Common myeloid progenitor, CD34-positive (primary cell): ENCODE measurements at regions not wholly inside any gene's neighbourhood (a gene's known extent, or its start where the extent isn't known, plus 50 kb on each side); places are given as distances from the start of the nearest gene placed in this dataset.

ENCODE experiments used
- CTCF ChIA-PET: fragments of 350-600 bp; sonication (Branson Sonifier 250); formaldehyde crosslinking; loops from one replicate; lab custom pipeline; 2021; ENCODE audit warnings: antibody characterized with exemption; lab: Charles Lee
- POLR2A ChIA-PET: fragments of 350-600 bp; sonication (Branson Sonifier 250); formaldehyde crosslinking; loops from one replicate; lab custom pipeline; 2021; ENCODE audit warnings: antibody characterized with exemption; lab: Charles Lee
- DNase-seq, 3 donors: peaks; one replicate each; pipeline versions ENCODE4 v3.0.0 to v3.0.0-alpha.2; 2013
- H3K27ac ChIP-seq, 2 experiments: 1 replicate in 1 of 2; 2 replicates in 1 of 2; pipeline ENCODE4 v1.7.0; 2013; ENCODE audit warnings: inconsistent platforms in 2 of 2, low read length in 2 of 2, mild to moderate bottlenecking in 2 of 2, low read depth in 1 of 2, moderate library complexity in 1 of 2; ENCODE audit not compliant: severe bottlenecking in 2 of 2, insufficient read depth in 1 of 2, poor library complexity in 1 of 2
- H3K27me3 ChIP-seq, 5 experiments: replicated peaks in 2 of 5; 1 replicate in 3 of 5; 2 replicates in 2 of 5; pipeline versions ENCODE4 v1.6.1 to v1.7.0; 2013; ENCODE audit warnings: low read length in 4 of 5, mild to moderate bottlenecking in 2 of 5, moderate library complexity in 2 of 5, inconsistent platforms in 1 of 5; ENCODE audit not compliant: insufficient read depth in 5 of 5, control insufficient read depth in 4 of 5
- H3K36me3 ChIP-seq, 4 experiments: 1 replicate in 2 of 4; 2 replicates in 2 of 4; pipeline versions ENCODE4 v1.6.1 to v1.7.0; 2013; ENCODE audit warnings: low read length in 3 of 4, control low read depth in 1 of 4, mild to moderate bottlenecking in 1 of 4; ENCODE audit not compliant: control insufficient read depth in 4 of 4, insufficient read depth in 4 of 4
- H3K4me1 ChIP-seq, 4 experiments: 1 replicate in 3 of 4; 2 replicates in 1 of 4; pipeline versions ENCODE4 v1.6.1 to v1.7.1; 2013; ENCODE audit warnings: low read length in 3 of 4, mild to moderate bottlenecking in 3 of 4, control low read depth in 1 of 4, inconsistent platforms in 1 of 4, moderate library complexity in 1 of 4; ENCODE audit not compliant: control insufficient read depth in 4 of 4, insufficient read depth in 4 of 4; ENCODE audit errors: control extremely low read depth in 1 of 4
- H3K4me3 ChIP-seq, 7 experiments: 1 replicate in 4 of 7; 2 replicates in 3 of 7; pipeline versions ENCODE4 v1.5.1 to v1.7.0; 2013; ENCODE audit warnings: mild to moderate bottlenecking in 7 of 7, low read length in 6 of 7, moderate library complexity in 6 of 7, inconsistent platforms in 2 of 7, low read depth in 2 of 7, control low read depth in 1 of 7; ENCODE audit not compliant: insufficient read depth in 4 of 7, control insufficient read depth in 1 of 7; ENCODE audit errors: extremely low read depth in 1 of 7
- H3K9me3 ChIP-seq, 5 experiments: 1 replicate in 4 of 5; 2 replicates in 1 of 5; pipeline versions ENCODE4 v1.6.1 to v1.7.1; 2013; ENCODE audit warnings: low read length in 4 of 5, mild to moderate bottlenecking in 2 of 5, inconsistent platforms in 1 of 5, low read depth in 1 of 5, moderate library complexity in 1 of 5; ENCODE audit not compliant: control insufficient read depth in 4 of 5, insufficient read depth in 2 of 5; ENCODE audit errors: control extremely low read depth in 1 of 5
- WGBS: methylation state at CpG from one replicate; pipeline ENCODE4 v1.1.5; 2013; ENCODE audit not compliant: insufficient coverage; 5-methylcytosine and 5-hydroxymethylcytosine counted together

DNA sequence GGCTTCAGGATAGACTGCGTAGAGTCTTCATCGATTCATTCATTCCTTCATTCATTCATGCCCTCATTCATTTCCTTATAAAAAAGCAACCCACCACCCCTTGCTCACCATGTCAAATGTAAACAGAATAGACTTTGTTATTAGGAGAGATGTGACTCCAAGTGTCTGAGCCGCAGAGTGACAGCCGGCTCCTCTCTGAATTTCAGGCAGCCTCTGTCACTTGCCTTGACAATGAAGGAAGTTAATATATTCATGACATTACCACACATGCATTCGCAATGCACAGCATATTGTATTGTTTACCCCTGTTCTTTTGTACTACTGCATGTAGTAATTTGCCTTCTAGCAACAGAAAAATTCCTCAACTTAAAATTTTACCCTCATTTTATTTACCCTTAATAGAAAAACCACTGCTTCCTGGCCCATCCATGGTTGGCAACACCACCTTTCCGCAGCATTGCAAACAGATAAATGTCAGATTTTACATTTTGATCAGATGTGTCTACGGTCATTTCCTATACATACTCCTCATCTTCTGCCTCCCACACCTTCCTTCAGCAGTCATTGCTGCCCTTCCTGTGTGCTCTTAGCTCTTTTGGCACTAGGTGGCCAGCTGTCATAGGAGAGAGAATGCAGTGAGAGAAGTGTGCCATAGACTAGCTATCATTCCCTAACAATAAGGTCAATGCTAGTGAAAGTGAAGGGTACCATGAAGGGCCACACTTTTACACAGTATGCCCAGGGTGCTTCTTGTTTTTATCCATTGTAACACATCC lies 1090.8 kb downstream of the BCL11A start:
- Histone ChIP-seq H3K27me3 (no peaks in the 10 kb centered on the region), H3K27ac (no peak overlapping the region), H3K36me3 (no peaks in the 10 kb centered on the region), H3K4me1 (no peaks in the 10 kb centered on the region), H3K4me3 (no peak overlapping the region), H3K9me3 (peaks cover 0 to 4% (median 0%) of the 10 kb centered on the region in 5 experiments)
- POLR2A ChIA-PET: no interaction called here
- CTCF ChIA-PET: interaction anchor here (1.0 kb wide), 1 partner anchor 10 kb away, joined by 3 read pairs; no protein-coding TSS in a partner anchor
- DNase-seq: peak in 2 of 3 donors; percentile 1
- 88% methylated on average over 3 of the region's 7 CpGs for WGBS

DNA sequence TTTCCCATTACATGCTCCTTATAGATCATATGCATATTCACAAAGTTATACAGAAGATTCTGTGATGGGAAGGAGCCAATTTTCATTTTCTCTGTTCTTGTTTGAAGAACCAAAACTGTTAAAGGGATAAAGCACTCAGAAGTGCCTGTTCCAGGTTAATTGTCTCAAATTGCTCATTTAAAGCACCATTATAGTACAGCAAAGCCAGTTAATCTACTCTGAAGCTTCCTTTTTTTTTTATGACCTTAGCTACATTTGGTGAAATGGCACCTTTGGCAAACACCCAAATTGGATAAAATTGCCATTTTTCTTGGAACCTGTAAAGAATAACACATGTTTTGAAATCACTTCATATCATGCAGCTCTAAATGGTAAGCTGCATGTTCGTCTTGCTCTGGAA lies 1092.3 kb downstream of the BCL11A start:
- ChIA-PET POLR2A (no interaction called here), CTCF (interaction anchor here (1.5 kb wide), 1 partner anchor 1121 kb away, joined by 3 read pairs; no protein-coding TSS in a partner anchor)
- Histone ChIP-seq H3K4me1 (no peaks in the 10 kb centered on the region), H3K27ac (no peak overlapping the region), H3K27me3 (no peaks in the 10 kb centered on the region), H3K4me3 (no peak overlapping the region), H3K9me3 (no peaks in the 10 kb centered on the region), H3K36me3 (no peaks in the 10 kb centered on the region)
- WGBS: 100% methylated on average over 1 of the region's 1 CpG
- DNase-seq: no peak

DNA sequence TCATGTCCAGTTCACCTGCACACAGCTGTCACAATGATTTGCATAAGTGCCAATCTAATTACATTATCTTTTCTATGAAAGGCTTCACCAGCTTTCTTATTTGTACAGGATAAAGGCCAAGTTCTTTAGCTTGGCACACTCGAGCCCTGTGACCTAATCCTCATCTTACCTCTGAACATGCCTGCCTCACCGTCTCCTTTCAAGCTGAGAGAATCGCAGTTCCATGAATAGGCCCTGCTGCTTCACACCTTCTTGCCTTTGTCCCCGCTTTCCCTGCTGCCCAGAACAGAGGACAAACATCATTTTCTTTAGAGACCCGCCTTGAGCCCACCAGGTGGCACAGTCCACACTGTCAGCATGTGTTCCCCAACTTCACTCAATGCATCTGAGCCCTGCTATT lies 1094.7 kb downstream of the BCL11A start:
- no peaks in the 10 kb centered on the region for H3K4me1 ChIP-seq
- no peak overlapping the region for H3K4me3 ChIP-seq
- no peaks in the 10 kb centered on the region for H3K27me3 ChIP-seq
- ChIA-PET POLR2A (no interaction called here), CTCF (no interaction called here)
- H3K9me3 ChIP-seq: no peaks in the 10 kb centered on the region
- peak; percentile 12 to 28 (median 20) for DNase-seq
- no peaks in the 10 kb centered on the region for H3K36me3 ChIP-seq
- WGBS: 98% methylated on average over 5 of the region's 5 CpGs
- H3K27ac ChIP-seq: no peak overlapping the region

DNA sequence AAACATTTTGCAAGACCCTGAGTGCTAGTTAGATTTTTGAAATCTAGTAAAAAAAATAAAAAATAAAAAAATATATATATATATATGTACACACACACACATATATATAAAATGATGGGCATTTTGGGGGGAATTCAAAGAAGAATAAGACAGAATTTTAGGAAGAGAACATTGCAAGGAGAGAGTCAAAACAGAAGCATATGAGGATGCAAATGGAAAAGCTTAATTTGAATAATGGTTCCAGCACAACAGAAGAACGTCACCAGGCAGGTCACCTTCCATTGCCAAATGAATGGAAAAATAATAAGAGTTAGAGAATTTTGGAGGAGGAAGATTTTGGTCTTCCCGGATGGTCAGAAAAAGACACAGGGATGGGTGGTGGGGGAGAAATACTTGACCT lies 1097.2 kb downstream of the BCL11A start:
- H3K27me3 ChIP-seq: no peaks in the 10 kb centered on the region
- CTCF ChIA-PET: no interaction called here
- H3K9me3 ChIP-seq: no peaks in the 10 kb centered on the region
- H3K4me3 ChIP-seq: no peak overlapping the region
- POLR2A ChIA-PET: no interaction called here
- no peaks in the 10 kb centered on the region for H3K36me3 ChIP-seq
- 93% methylated on average over 2 of the region's 2 CpGs for WGBS
- H3K27ac ChIP-seq: no peak overlapping the region
- no peak for DNase-seq
- H3K4me1 ChIP-seq: no peaks in the 10 kb centered on the region

DNA sequence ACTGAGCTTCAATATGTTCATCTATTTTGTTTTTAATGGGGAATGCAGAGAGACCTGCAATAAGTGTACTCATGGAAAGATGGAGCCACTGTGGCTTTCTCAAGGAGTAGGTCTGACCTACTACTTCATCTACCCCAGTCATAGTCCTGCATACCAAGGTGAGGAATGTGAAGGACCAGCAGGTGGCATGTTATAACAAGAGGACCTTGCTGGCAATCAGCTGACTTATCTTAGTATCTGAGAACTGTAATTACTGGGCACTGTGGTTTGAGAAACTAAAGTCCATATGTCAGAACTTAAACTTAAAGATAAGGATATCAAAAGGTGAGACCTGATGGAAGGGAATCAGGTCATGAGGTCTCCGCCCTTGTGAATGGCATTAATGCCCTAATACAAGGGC lies 1104.2 kb downstream of the BCL11A start:
- Histone ChIP-seq H3K27me3 (no peaks in the 10 kb centered on the region), H3K9me3 (no peaks in the 10 kb centered on the region), H3K4me1 (no peaks in the 10 kb centered on the region), H3K4me3 (no peak overlapping the region), H3K27ac (no peak overlapping the region), H3K36me3 (no peaks in the 10 kb centered on the region)
- ChIA-PET CTCF (interaction anchor here (0.8 to 1.0 kb wide), 2 partner anchors 148 to 1101 kb away, joined by 3 to 5 read pairs; no protein-coding TSS in a partner anchor), POLR2A (no interaction called here)
- peak; percentile 27 to 32 (median 28) for DNase-seq
- WGBS: 100% methylated on average over 1 of the region's 1 CpG

DNA sequence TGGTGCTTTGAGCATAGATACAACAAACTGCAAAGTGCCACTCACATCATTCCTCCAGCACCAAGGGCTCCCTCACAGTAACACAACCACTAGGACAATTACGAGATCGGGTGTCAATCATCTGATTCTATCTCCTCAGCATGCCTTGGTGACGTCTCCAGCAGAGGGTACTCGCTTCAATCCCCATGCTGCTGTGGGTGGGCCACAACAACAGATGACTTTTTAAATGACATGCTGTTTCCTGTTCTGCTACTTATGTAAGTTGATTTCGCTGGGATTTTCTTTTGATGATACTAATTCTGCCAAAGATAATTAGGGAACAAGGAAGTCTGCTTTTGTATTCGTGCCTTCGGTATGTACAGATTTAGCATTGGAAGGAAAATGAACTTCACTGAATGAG lies 1113.0 kb downstream of the BCL11A start:
- ChIA-PET POLR2A (no interaction called here), CTCF (no interaction called here)
- no peaks in the 10 kb centered on the region for H3K4me1 ChIP-seq
- no peaks in the 10 kb centered on the region for H3K9me3 ChIP-seq
- no peak overlapping the region for H3K4me3 ChIP-seq
- no peaks in the 10 kb centered on the region for H3K36me3 ChIP-seq
- 98% methylated on average over 7 of the region's 7 CpGs for WGBS
- H3K27me3 ChIP-seq: no peaks in the 10 kb centered on the region
- no peak for DNase-seq
- no peak overlapping the region for H3K27ac ChIP-seq

DNA sequence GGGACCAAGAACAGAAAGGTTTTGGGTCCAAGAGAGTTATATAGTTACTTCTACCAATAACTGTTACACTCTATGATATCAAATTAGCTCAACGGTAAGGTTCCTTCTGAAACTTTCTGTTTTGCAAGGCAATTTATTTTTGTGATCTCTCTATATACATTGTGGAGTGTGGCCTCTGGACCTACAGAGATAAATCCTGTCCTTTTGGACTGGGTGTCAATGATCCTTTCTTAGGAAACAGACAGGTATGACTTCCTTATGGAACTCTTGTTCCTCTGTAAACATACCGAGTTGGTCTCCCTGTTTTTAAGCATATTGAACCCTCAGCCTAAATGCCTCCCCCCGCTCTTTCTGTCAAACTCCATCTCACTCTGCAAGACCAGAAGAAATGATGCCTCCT lies 1117.8 kb downstream of the BCL11A start:
- DNase-seq: no peak
- H3K4me1 ChIP-seq: no peaks in the 10 kb centered on the region
- no peak overlapping the region for H3K27ac ChIP-seq
- ChIA-PET POLR2A (no interaction called here), CTCF (interaction anchor here (0.6 kb wide), 1 partner anchor 41 kb away, joined by 3 read pairs; no protein-coding TSS in a partner anchor)
- no peak overlapping the region for H3K4me3 ChIP-seq
- 100% methylated on average over 1 of the region's 3 CpGs for WGBS
- H3K9me3 ChIP-seq: peaks cover 0 to 4% (median 2%) of the 10 kb centered on the region in 5 experiments
- no peaks in the 10 kb centered on the region for H3K36me3 ChIP-seq
- H3K27me3 ChIP-seq: no peaks in the 10 kb centered on the region
